PC-3 (cell line): ENCODE measurements at regions not wholly inside any gene's neighbourhood (a gene's known extent, or its start where the extent isn't known, plus 50 kb on each side); places are given as distances from the start of the nearest gene placed in this dataset.

Source experiments
- EZH2 ChIP-seq: fragments of 300-600 bp; sonication (generic); IDR thresholded peaks from one replicate; pipeline ENCODE4 v1.6.1; 2017; ENCODE audit warnings: antibody characterized with exemption, mild to moderate bottlenecking, low read length; ENCODE audit not compliant: unreplicated experiment
- EZH2phosphoT487 ChIP-seq: fragments of 300-600 bp; sonication (generic); IDR thresholded peaks from 2 replicates; pipeline ENCODE4 v1.6.1; 2018; ENCODE audit warnings: mild to moderate bottlenecking, antibody characterized with exemption, low read length, borderline replicate concordance
- TF ChIP-seq, protein P1 (sequence below): fragments of 300-600 bp; sonication (generic); conservative IDR thresholded peaks from 2 replicates; pipeline ENCODE4 v1.5.1; 2017; ENCODE audit warnings: antibody characterized with exemption, low read depth, mild to moderate bottlenecking, low read length

DNA sequence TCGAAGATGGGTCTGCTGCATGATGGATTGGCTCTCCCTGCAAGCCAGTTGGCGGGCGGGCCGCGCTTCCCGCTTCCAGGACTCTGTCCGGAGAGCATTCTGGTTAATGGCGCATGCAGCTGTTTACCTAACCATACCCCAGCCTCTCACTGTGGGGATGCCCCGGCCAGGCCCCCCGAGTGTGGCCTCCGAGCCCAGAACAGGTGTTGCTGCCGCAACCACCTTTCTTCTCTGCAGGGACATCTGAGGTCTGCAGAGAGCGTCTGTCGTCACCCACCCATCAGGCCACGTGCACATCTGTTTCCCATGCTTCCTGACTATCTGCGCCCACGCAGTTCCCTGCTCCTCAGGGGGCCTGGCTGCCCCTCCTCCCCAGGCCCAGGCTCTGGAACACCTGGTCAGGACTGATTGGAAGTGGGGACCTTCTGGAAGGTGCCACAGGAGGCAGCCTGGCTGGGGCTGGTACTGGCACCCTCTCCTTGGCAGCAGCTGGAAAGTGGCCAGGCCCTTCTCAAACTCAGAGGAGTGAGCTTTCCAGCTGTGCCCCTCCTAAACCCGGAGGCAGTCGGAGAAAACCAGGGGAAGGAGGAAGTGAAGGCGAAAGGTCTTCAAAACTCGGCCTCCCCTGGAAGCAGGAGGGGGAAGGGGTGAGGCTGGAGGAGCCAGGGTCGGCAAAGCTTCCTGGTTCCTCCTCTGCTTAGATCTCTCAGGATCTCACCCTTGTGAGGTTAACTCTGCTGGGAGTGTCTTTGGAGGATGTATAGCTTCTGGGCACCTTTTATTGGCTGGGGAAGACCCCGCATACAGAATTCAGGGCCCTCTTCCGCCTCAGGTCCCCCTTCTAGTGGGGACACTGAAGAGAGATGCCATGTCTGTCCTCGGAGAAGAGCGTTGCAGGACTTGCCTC lies 64.5 kb upstream of the CIBAR2 start:
- TF ChIP-seq, protein P1, sequence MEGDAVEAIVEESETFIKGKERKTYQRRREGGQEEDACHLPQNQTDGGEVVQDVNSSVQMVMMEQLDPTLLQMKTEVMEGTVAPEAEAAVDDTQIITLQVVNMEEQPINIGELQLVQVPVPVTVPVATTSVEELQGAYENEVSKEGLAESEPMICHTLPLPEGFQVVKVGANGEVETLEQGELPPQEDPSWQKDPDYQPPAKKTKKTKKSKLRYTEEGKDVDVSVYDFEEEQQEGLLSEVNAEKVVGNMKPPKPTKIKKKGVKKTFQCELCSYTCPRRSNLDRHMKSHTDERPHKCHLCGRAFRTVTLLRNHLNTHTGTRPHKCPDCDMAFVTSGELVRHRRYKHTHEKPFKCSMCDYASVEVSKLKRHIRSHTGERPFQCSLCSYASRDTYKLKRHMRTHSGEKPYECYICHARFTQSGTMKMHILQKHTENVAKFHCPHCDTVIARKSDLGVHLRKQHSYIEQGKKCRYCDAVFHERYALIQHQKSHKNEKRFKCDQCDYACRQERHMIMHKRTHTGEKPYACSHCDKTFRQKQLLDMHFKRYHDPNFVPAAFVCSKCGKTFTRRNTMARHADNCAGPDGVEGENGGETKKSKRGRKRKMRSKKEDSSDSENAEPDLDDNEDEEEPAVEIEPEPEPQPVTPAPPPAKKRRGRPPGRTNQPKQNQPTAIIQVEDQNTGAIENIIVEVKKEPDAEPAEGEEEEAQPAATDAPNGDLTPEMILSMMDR = no peak
- no peak for TF ChIP-seq EZH2
- TF ChIP-seq EZH2phosphoT487 = no peak
